Upper lobe of left lung (tissue), 6 donors: ENCODE measurements at regions not wholly inside any gene's neighbourhood (a gene's known extent, or its start where the extent isn't known, plus 50 kb on each side); places are given as distances from the start of the nearest gene placed in this dataset.

Source experiments
- ATAC-seq, 2 donors: fragments of 200-7000 bp; cut with Tn5 transposase; one replicate each; pipeline ENCODE4 v1.9.1; 2022; ENCODE audit warnings: mild to moderate bottlenecking in 2 of 2, moderate library complexity in 2 of 2; ENCODE audit not compliant: low FRiP score in 2 of 2
- DNase-seq, 2 donors: peaks; one replicate each; pipeline ENCODE4 v3.0.0-alpha.2; 2019 to 2020
- H3K27ac ChIP-seq, 4 donors: fragments of 200-600 bp; sonication (generic); one replicate each; pipeline ENCODE4 v1.5.1; 2016 to 2019
- H3K27me3 ChIP-seq, 4 donors: fragments of 200-600 bp; sonication (generic); one replicate each; pipeline ENCODE4 v1.5.1; 2017 to 2019
- H3K36me3 ChIP-seq, 4 donors: fragments of 200-600 bp; sonication (generic); one replicate each; pipeline ENCODE4 v1.5.1; 2016 to 2019
- H3K4me1 ChIP-seq, 4 donors: fragments of 200-600 bp; sonication (generic); one replicate each; pipeline ENCODE4 v1.5.1; 2018 to 2019
- H3K4me3 ChIP-seq, 4 donors: fragments of 200-600 bp; sonication (generic); one replicate each; pipeline ENCODE4 v1.5.1; 2017 to 2019; ENCODE audit warnings: mild to moderate bottlenecking in 2 of 4, moderate library complexity in 1 of 4
- H3K9me3 ChIP-seq, 4 donors: fragments of 200-600 bp; sonication (generic); one replicate each; pipeline ENCODE4 v1.5.1; 2018 to 2019
- EP300 ChIP-seq, 4 donors: sonication (generic); formaldehyde crosslinking; IDR thresholded peaks; one replicate each; pipeline ENCODE4 v1.5.1; 2017; ENCODE audit warnings: antibody characterized with exemption in 4 of 4, control low read depth in 2 of 4
- POLR2A ChIP-seq, 4 donors: fragments of 450-650 bp; IDR thresholded peaks; one replicate each; pipeline ENCODE4 v1.5.1; 2016 to 2017; ENCODE audit warnings: antibody characterized with exemption in 4 of 4, mild to moderate bottlenecking in 2 of 4
- POLR2AphosphoS5 ChIP-seq, 2 donors: sonication (generic); formaldehyde crosslinking; IDR thresholded peaks; one replicate each; pipeline ENCODE4 v1.5.1; 2017; ENCODE audit warnings: antibody characterized with exemption in 2 of 2
- WGBS, 2 donors: methylation state at CpG; one replicate each; pipeline ENCODE4 v1.1.5; 2017 to 2018; 5-methylcytosine and 5-hydroxymethylcytosine counted together
- small RNA-seq, 4 donors: library from RNA; depleted of rRNA; stranded (forward); fragments of <200 nt; gene quantifications; one replicate each; pipeline ENCODE3, GENCODE V24; 2016
- TF ChIP-seq, protein P1 (sequence below), 6 experiments: fragments of 450-650 bp in 4 of 6; fragments of 200-600 bp in 2 of 6; sonication (generic) in 2 of 6; IDR thresholded peaks; one replicate each; pipeline ENCODE4 v1.5.1; 2016 to 2019; ENCODE audit warnings: antibody characterized with exemption in 6 of 6
- donor health status: DM: no; HTN: no; CAD: no; lungs with moderate emphysema.
- donor health status: DM: no; HTN: yes; CAD: no; lungs with severe emphysema.

- H3K36me3 ChIP-seq = no peaks in the 10 kb centered on the region
- ATAC-seq (no peak), DNase-seq (no peak)
- H3K9me3 ChIP-seq = no peaks in the 10 kb centered on the region
- WGBS, 2 donors = 66 to 76% methylated on average over 3 of the region's 3 CpGs
- H3K4me1 ChIP-seq = no peaks in the 10 kb centered on the region
- no peaks in the 10 kb centered on the region for H3K27me3 ChIP-seq
- TF ChIP-seq POLR2AphosphoS5 (IDR thresholded peaks at IDR 0.05) = no peak
- TF ChIP-seq, protein P1, sequence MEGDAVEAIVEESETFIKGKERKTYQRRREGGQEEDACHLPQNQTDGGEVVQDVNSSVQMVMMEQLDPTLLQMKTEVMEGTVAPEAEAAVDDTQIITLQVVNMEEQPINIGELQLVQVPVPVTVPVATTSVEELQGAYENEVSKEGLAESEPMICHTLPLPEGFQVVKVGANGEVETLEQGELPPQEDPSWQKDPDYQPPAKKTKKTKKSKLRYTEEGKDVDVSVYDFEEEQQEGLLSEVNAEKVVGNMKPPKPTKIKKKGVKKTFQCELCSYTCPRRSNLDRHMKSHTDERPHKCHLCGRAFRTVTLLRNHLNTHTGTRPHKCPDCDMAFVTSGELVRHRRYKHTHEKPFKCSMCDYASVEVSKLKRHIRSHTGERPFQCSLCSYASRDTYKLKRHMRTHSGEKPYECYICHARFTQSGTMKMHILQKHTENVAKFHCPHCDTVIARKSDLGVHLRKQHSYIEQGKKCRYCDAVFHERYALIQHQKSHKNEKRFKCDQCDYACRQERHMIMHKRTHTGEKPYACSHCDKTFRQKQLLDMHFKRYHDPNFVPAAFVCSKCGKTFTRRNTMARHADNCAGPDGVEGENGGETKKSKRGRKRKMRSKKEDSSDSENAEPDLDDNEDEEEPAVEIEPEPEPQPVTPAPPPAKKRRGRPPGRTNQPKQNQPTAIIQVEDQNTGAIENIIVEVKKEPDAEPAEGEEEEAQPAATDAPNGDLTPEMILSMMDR (IDR thresholded peaks at IDR 0.05) = peak in 1 of 6 experiments; percentile 12
- no peak overlapping the region for H3K4me3 ChIP-seq
- no peak overlapping the region for H3K27ac ChIP-seq
Observed at GRCh38 chr1:118247593-118247992, 62.6 kb upstream of the SPAG17 start.

DNA sequence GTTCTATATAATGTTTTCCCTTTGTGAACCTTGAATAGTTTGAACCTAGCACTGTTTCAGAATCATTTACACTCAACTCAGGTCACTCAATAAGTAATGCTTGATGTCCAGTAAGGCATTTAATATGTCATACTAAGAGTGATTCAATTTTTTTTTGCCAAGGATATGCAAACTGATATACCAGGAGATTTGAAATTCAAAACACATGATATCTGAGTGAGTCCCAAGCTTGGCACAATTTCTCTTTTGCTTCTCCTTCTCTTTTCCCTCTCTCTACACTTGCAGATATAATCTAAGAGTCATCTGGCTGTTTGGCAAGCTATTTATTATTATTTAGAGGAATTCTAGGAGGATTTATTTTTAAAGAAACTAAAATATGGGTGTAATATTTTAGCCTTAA is 61.6 kb upstream of the SPAG17 start:
- no peaks in the 10 kb centered on the region for H3K4me1 ChIP-seq
- TF ChIP-seq, protein P1 (IDR thresholded peaks at IDR 0.05) = no peak
- TF ChIP-seq EP300 (IDR thresholded peaks at IDR 0.05) = no peak
- no peak for TF ChIP-seq POLR2A (IDR thresholded peaks at IDR 0.05)
- no peak for TF ChIP-seq POLR2AphosphoS5 (IDR thresholded peaks at IDR 0.05)
- H3K27ac ChIP-seq = no peak overlapping the region
- DNase-seq = no peak
- H3K36me3 ChIP-seq = no peaks in the 10 kb centered on the region
- no peaks in the 10 kb centered on the region for H3K27me3 ChIP-seq
- no peak overlapping the region for H3K4me3 ChIP-seq
- ATAC-seq = no peak
- no peaks in the 10 kb centered on the region for H3K9me3 ChIP-seq

DNA sequence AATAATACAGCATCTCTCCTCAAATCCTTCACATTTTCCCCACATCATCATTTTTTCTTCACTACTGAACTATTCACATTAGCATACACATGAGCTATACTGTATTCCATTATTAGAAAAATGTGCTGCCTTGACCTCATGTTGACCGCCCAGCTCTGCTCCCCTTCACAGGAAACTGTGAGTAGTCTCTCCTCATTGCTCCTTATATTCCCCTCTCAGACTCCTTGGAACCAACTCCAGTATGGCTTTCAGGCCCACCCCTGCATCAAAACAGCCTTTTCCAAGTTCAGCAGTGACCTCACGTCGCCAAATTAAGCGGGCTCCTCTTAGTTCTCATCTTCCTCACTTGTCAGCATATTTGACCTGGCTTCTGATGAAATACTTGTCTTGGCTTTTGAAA is 59.2 kb upstream of the SPAG17 start:
- Histone ChIP-seq H3K27me3 (no peaks in the 10 kb centered on the region), H3K9me3 (peaks cover 0 to 3% (median 1%) of the 10 kb centered on the region in 4 donors), H3K27ac (no peak overlapping the region), H3K36me3 (no peaks in the 10 kb centered on the region), H3K4me3 (no peak overlapping the region), H3K4me1 (no peaks in the 10 kb centered on the region)
- ATAC-seq (no peak), DNase-seq (no peak)
- WGBS, 2 donors = 59% methylated on average over 3 of the region's 4 CpGs
- no peak for TF ChIP-seq POLR2A (IDR thresholded peaks at IDR 0.05)
- no peak for TF ChIP-seq EP300 (IDR thresholded peaks at IDR 0.05)
- no peak for TF ChIP-seq POLR2AphosphoS5 (IDR thresholded peaks at IDR 0.05)
- TF ChIP-seq, protein P1 (IDR thresholded peaks at IDR 0.05) = no peak

DNA sequence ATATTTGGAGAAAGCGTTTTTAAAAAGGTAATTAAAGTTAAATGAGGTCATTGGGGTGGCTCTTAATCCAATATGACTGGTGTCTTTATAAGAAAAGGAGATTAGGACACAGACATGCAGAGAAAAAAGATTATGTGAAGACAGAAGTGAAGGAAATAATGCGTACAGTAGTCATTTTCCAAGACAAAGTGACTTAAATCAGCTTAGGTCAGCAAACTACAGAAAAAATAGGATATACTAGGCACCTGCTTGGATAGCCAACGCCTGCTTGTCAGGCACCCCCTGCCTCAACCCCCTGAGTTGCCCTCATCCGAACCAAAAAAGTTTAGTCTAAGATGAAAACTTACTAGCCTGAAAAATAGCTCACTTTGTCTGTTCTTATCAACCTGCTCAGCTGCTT is 58.2 kb upstream of the SPAG17 start:
- H3K9me3 ChIP-seq = peaks cover 0 to 8% (median 4%) of the 10 kb centered on the region in 4 donors
- H3K4me3 ChIP-seq = no peak overlapping the region
- H3K36me3 ChIP-seq = no peaks in the 10 kb centered on the region
- 73 to 81% methylated on average over 4 of the region's 4 CpGs for WGBS, 2 donors
- no peak overlapping the region for H3K27ac ChIP-seq
- ATAC-seq (no peak), DNase-seq (no peak)
- no peaks in the 10 kb centered on the region for H3K4me1 ChIP-seq
- H3K27me3 ChIP-seq = no peaks in the 10 kb centered on the region
- TF ChIP-seq EP300 (IDR thresholded peaks at IDR 0.05) (no peak), POLR2A (IDR thresholded peaks at IDR 0.05) (no peak), POLR2AphosphoS5 (IDR thresholded peaks at IDR 0.05) (no peak)
- TF ChIP-seq, protein P1 (IDR thresholded peaks at IDR 0.05) = no peak

Small RNA genes lying in the stretch of these regions (small RNA-seq; reads per million reads assigned to genes)
- 0 to 0.13 (median 0) reads per million in 4 donors for gene RNA5SP56
